ENCODE measurements at regions not wholly inside any gene's neighbourhood (a gene's known extent, or its start where the extent isn't known, plus 50 kb on each side); places are given as distances from the start of the nearest gene placed in this dataset.

- H3K79me2 ChIP-seq, result no peaks in the 10 kb centered on the region
- 78% methylated on average over 2 of the region's 2 CpGs for WGBS (ENCODE audit: low lambda C conversion rate, missing lambda C conversion rate)
- H3K4me3 ChIP-seq, result no peak overlapping the region
- TF ChIP-seq EZH2phosphoT487 (IDR thresholded peaks at IDR 0.05; ENCODE audit: low read depth, severe bottlenecking, unreplicated experiment), result no peak
- no peak for TF ChIP-seq EZH2 (IDR thresholded peaks at IDR 0.05; ENCODE audit: borderline replicate concordance)
- TF ChIP-seq CTCF (IDR thresholded peaks at IDR 0.05; ENCODE audit: poor library complexity), result no peak
- H3K27me3 ChIP-seq, result no peaks in the 10 kb centered on the region
- no peaks in the 10 kb centered on the region for H3K4me1 ChIP-seq (ENCODE audit: insufficient read depth)
- DNase-seq (ENCODE audit: low spot score), result no peak
- H3K27ac ChIP-seq, result no peak overlapping the region
- H3K36me3 ChIP-seq (replicated peaks; ENCODE audit: insufficient read depth, low read depth), result no peaks in the 10 kb centered on the region
- H3K9me3 ChIP-seq (ENCODE audit: low read depth), result no peaks in the 10 kb centered on the region
- H4K20me1 ChIP-seq (ENCODE audit: insufficient read depth, poor library complexity, severe bottlenecking), result no peaks in the 10 kb centered on the region
- H3K4me2 ChIP-seq, result no peak overlapping the region
- no peaks in the 10 kb centered on the region for H3K9me2 ChIP-seq (replicated peaks; ENCODE audit: insufficient read depth)
- no peak overlapping the region for H2AFZ ChIP-seq
Observed at GRCh38 chr13:62643799-62644524, 1228.3 kb upstream of the PCDH20 start.

GRCh38 chr13:62643007-62643483 lies 1227.4 kb upstream of the PCDH20 start:
- peak; percentile 40 for DNase-seq (ENCODE audit: low spot score)
- Histone ChIP-seq H3K27ac (no peak overlapping the region), H3K27me3 (no peaks in the 10 kb centered on the region), H3K79me2 (no peaks in the 10 kb centered on the region), H3K4me2 (no peak overlapping the region), H3K9me3 (ENCODE audit: low read depth) (no peaks in the 10 kb centered on the region), H4K20me1 (ENCODE audit: insufficient read depth, poor library complexity, severe bottlenecking) (no peaks in the 10 kb centered on the region), H3K9me2 (replicated peaks; ENCODE audit: insufficient read depth) (no peaks in the 10 kb centered on the region), H2AFZ (no peak overlapping the region), H3K4me1 (ENCODE audit: insufficient read depth) (no peaks in the 10 kb centered on the region), H3K4me3 (no peak overlapping the region), H3K36me3 (replicated peaks; ENCODE audit: insufficient read depth, low read depth) (no peaks in the 10 kb centered on the region)
- 80% methylated on average over 4 of the region's 4 CpGs for WGBS (ENCODE audit: low lambda C conversion rate, missing lambda C conversion rate)
- TF ChIP-seq EZH2 (IDR thresholded peaks at IDR 0.05; ENCODE audit: borderline replicate concordance) (no peak), CTCF (IDR thresholded peaks at IDR 0.05; ENCODE audit: poor library complexity) (no peak), EZH2phosphoT487 (IDR thresholded peaks at IDR 0.05; ENCODE audit: low read depth, severe bottlenecking, unreplicated experiment) (no peak)

GRCh38 chr13:62635161-62635560 lies 1219.5 kb upstream of the PCDH20 start:
- Histone ChIP-seq H3K79me2 (no peaks in the 10 kb centered on the region), H3K4me2 (no peak overlapping the region), H3K9me3 (ENCODE audit: low read depth) (no peaks in the 10 kb centered on the region), H3K36me3 (replicated peaks; ENCODE audit: insufficient read depth, low read depth) (no peaks in the 10 kb centered on the region), H3K4me1 (ENCODE audit: insufficient read depth) (no peaks in the 10 kb centered on the region), H3K4me3 (no peak overlapping the region), H3K9me2 (replicated peaks; ENCODE audit: insufficient read depth) (no peaks in the 10 kb centered on the region), H2AFZ (no peak overlapping the region), H4K20me1 (ENCODE audit: insufficient read depth, poor library complexity, severe bottlenecking) (no peaks in the 10 kb centered on the region), H3K27me3 (no peaks in the 10 kb centered on the region), H3K27ac (no peak overlapping the region)
- TF ChIP-seq EZH2 (IDR thresholded peaks at IDR 0.05; ENCODE audit: borderline replicate concordance) (no peak), EZH2phosphoT487 (IDR thresholded peaks at IDR 0.05; ENCODE audit: low read depth, severe bottlenecking, unreplicated experiment) (no peak), CTCF (IDR thresholded peaks at IDR 0.05; ENCODE audit: poor library complexity) (no peak)
- DNase-seq (ENCODE audit: low spot score), result no peak

All from hepatocyte (in vitro differentiated cells).